K562 (cell line): ENCODE measurements at regions not wholly inside any gene's neighbourhood (a gene's known extent, or its start where the extent isn't known, plus 50 kb on each side); places are given as distances from the start of the nearest gene placed in this dataset.

Source experiments
- ATAC-seq: fragments of 200-7000 bp; cut with Tn5 transposase; 3 replicates; pipeline ENCODE4 v1.9.1; 2020; ENCODE audit warnings: moderate library complexity
- BruUV-seq: library from RNA; stranded (reverse); fragments of 400-500 nt; replicated peaks from 2 replicates; lab custom pipeline; 2021; lab: Mats Ljungman, UMichigan
- CTCF ChIA-PET: fragments of 300-600 bp; formaldehyde crosslinking; extraction: SDS; loops from one replicate; lab custom pipeline; 2021; ENCODE audit warnings: low intra/inter-chr PET ratio; lab: Yijun Ruan, JAX
- POLR2A ChIA-PET: fragments of 300-600, 350-650 bp; sonication (Branson Sonifier 250); formaldehyde crosslinking; extraction: SDS; loops from one replicate; lab custom pipeline; 2021; ENCODE audit warnings: antibody characterized with exemption, inconsistent platforms; lab: Yijun Ruan, JAX
- DNase-seq, 4 experiments: peaks; one replicate each; pipeline versions ENCODE4 v3.0.0 to v3.0.0-alpha.2; 2011 to 2018; ENCODE audit warnings: low spot score in 3 of 4, mixed read lengths in 3 of 4; ENCODE audit errors: extremely low read depth in 1 of 4
- FAIRE-seq: peaks from 2 replicates; lab custom pipeline; 2011; peaks lifted over from hg19 to GRCh38; lab: Jason Lieb, UNC
- H2AFZ ChIP-seq: 2 replicates; pipeline ENCODE4 v1.6.0; 2011; ENCODE audit warnings: low read depth, low read length, control low read depth, inconsistent platforms
- H3K27ac ChIP-seq: fragments of 200-600 bp; 3 replicates; pipeline ENCODE4 v1.8.0; 2011; ENCODE audit warnings: low read depth, mild to moderate bottlenecking, control low read depth, inconsistent platforms, low read length, moderate library complexity, mixed read lengths; ENCODE audit errors: extremely low read depth
- H3K27me3 ChIP-seq, 2 experiments: fragments of 300-600 bp in 1 of 2; 2 replicates in 1 of 2; 3 replicates in 1 of 2; pipeline versions ENCODE4 v1.6.0 to v1.8.0; 2011; ENCODE audit warnings: inconsistent platforms in 2 of 2, low read length in 2 of 2, mild to moderate bottlenecking in 1 of 2, mixed read lengths in 1 of 2, moderate library complexity in 1 of 2; ENCODE audit not compliant: control insufficient read depth in 2 of 2, insufficient read depth in 2 of 2
- H3K36me3 ChIP-seq: fragments of 300-600 bp; 3 replicates; pipeline ENCODE4 v1.8.0; 2011; ENCODE audit warnings: mild to moderate bottlenecking, low read length, inconsistent platforms; ENCODE audit not compliant: control insufficient read depth, insufficient read depth
- H3K4me1 ChIP-seq, 2 experiments: fragments of 200-600 bp in 1 of 2; replicated peaks in 1 of 2; 2 replicates in 1 of 2; 3 replicates in 1 of 2; pipeline versions ENCODE4 v1.5.1 to v1.8.0; 2011; ENCODE audit warnings: inconsistent platforms in 2 of 2, low read length in 2 of 2, mild to moderate bottlenecking in 1 of 2, mixed read lengths in 1 of 2, moderate library complexity in 1 of 2; ENCODE audit not compliant: control insufficient read depth in 2 of 2, insufficient read depth in 2 of 2
- H3K4me2 ChIP-seq: 2 replicates; pipeline ENCODE4 v1.6.1; 2011; ENCODE audit warnings: low read length, control low read depth, inconsistent platforms, mixed read lengths; ENCODE audit not compliant: insufficient read depth
- H3K4me3 ChIP-seq: fragments of 200-600 bp; sonication (generic), shearing (Covaris generic); 2 replicates; pipeline ENCODE4 v1.5.1; 2016; ENCODE audit warnings: control low read depth, inconsistent platforms
- H3K79me2 ChIP-seq: fragments of 200-600 bp; 3 replicates; pipeline ENCODE4 v1.8.0; 2011; ENCODE audit warnings: low read length, inconsistent platforms; ENCODE audit not compliant: control insufficient read depth, insufficient read depth
- H3K9ac ChIP-seq, 2 experiments: 2 replicates each; pipeline versions ENCODE4 v1.6.0 to v1.6.1; 2011; ENCODE audit warnings: low read depth in 2 of 2, low read length in 2 of 2, control low read depth in 1 of 2, inconsistent platforms in 1 of 2, mild to moderate bottlenecking in 1 of 2, mixed read lengths in 1 of 2; ENCODE audit not compliant: insufficient read depth in 1 of 2
- H3K9me1 ChIP-seq: one replicate; pipeline ENCODE4 v1.6.0; 2011; ENCODE audit warnings: inconsistent platforms, mild to moderate bottlenecking, low read length, moderate library complexity; ENCODE audit not compliant: control insufficient read depth, insufficient read depth
- H3K9me3 ChIP-seq: replicated peaks from 2 replicates; pipeline ENCODE4 v1.5.1; 2011; ENCODE audit warnings: low read depth, low read length, inconsistent platforms; ENCODE audit not compliant: control insufficient read depth, insufficient read depth
- H4K20me1 ChIP-seq: replicated peaks from 2 replicates; pipeline ENCODE4 v1.6.1; 2011; ENCODE audit warnings: low read length, inconsistent platforms, mixed read lengths; ENCODE audit not compliant: control insufficient read depth, insufficient read depth
- ASH1L ChIP-seq: fragments of 450-650 bp; IDR thresholded peaks from 2 replicates; pipeline ENCODE4 v1.6.1; 2018; ENCODE audit warnings: borderline replicate concordance, mild to moderate bottlenecking, low read depth; ENCODE audit not compliant: partially characterized antibody
- CHCHD3 ChIP-seq: fragments of 250-450 bp; sonication (Bioruptor Pico); IDR thresholded peaks from 2 replicates; pipeline ENCODE4 v2.1.2; 2022; ENCODE audit warnings: mild to moderate bottlenecking
- CREB3L1 ChIP-seq: fragments of 450-650 bp; IDR thresholded peaks from 2 replicates; pipeline ENCODE4 v1.6.1; 2014; ENCODE audit warnings: low read depth, mild to moderate bottlenecking, moderate library complexity, borderline replicate concordance
- CXXC5 ChIP-seq: fragments of 250-450 bp; sonication (Bioruptor Pico); IDR thresholded peaks from 2 replicates; pipeline ENCODE4 v1.8.0; 2022; ENCODE audit warnings: inconsistent platforms, mild to moderate bottlenecking, moderate library complexity
- FOXA3 ChIP-seq, 2 experiments: fragments of 450-650 bp in 1 of 2; sonication (generic) in 1 of 2; formaldehyde crosslinking; IDR thresholded peaks in 1 of 2; conservative IDR thresholded peaks in 1 of 2; 2 replicates each; pipeline versions ENCODE4 v1.4.0 to v1.8.0; 2020 to 2022; ENCODE audit warnings: mild to moderate bottlenecking in 2 of 2, missing genetic modification reagents in 1 of 2
- HES1 ChIP-seq: fragments of 450-650 bp; IDR thresholded peaks from 2 replicates; pipeline ENCODE4 v1.6.1; 2016; ENCODE audit warnings: low read depth, mild to moderate bottlenecking, moderate library complexity
- ID3 ChIP-seq, 2 experiments: fragments of 250-450 bp in 1 of 2; fragments of 450-650 bp in 1 of 2; sonication (Bioruptor Pico) in 1 of 2; IDR thresholded peaks; 2 replicates each; pipeline versions ENCODE4 v1.6.1 to v1.8.0; 2016 to 2021; ENCODE audit warnings: mild to moderate bottlenecking in 2 of 2, moderate library complexity in 2 of 2, missing compliant biosample characterization in 1 of 2, missing genetic modification characterization in 1 of 2
- RBM25 ChIP-seq: fragments of 200-400 bp; formaldehyde crosslinking; IDR thresholded peaks from 2 replicates; pipeline ENCODE4 v1.6.1; 2018; ENCODE audit warnings: low read length, low read depth, moderate library complexity; ENCODE audit not compliant: severe bottlenecking
- RBM34 ChIP-seq: fragments of 200-400 bp; formaldehyde crosslinking; IDR thresholded peaks from 2 replicates; pipeline ENCODE4 v1.6.1; 2018; ENCODE audit warnings: low read length, borderline replicate concordance; ENCODE audit not compliant: insufficient read depth
- RBM39 ChIP-seq: fragments of 200-400 bp; formaldehyde crosslinking; optimal IDR thresholded peaks from 2 replicates; pipeline ENCODE3; 2018; ENCODE audit warnings: low read depth, low read length
- RFX1 ChIP-seq: fragments of 450-650 bp; IDR thresholded peaks from 2 replicates; pipeline ENCODE4 v1.6.1; 2016; ENCODE audit warnings: mild to moderate bottlenecking, moderate library complexity
- SOX6 ChIP-seq: fragments of 450-650 bp; IDR thresholded peaks from 2 replicates; pipeline ENCODE4 v1.6.1; 2014; ENCODE audit warnings: mild to moderate bottlenecking
- TAF15 ChIP-seq: fragments of 200-400 bp; formaldehyde crosslinking; IDR thresholded peaks from 2 replicates; pipeline ENCODE4 v1.6.1; 2017; ENCODE audit warnings: mild to moderate bottlenecking, low read depth, low read length, moderate library complexity
- TCF7L2 ChIP-seq: fragments of 150-350 bp; IDR thresholded peaks from 2 replicates; pipeline ENCODE4 v1.6.1; 2016; ENCODE audit warnings: low read depth, mild to moderate bottlenecking, low read length, moderate library complexity
- THRB ChIP-seq: fragments of 450-650 bp; formaldehyde crosslinking; conservative IDR thresholded peaks from 2 replicates; pipeline ENCODE4 v1.4.0; 2022; ENCODE audit warnings: mild to moderate bottlenecking, missing genetic modification characterization
- ZNF280A ChIP-seq: fragments of 450-650 bp; IDR thresholded peaks from 2 replicates; pipeline ENCODE4 v1.6.1; 2018; ENCODE audit warnings: mild to moderate bottlenecking, low read depth; ENCODE audit not compliant: partially characterized antibody
- WGBS: fragments of 100-300 bp; shearing (Covaris generic); methylation state at CpG from one replicate; pipeline ENCODE4 v1.1.6; 2016; ENCODE audit warnings: low coverage, mixed read lengths; ENCODE audit not compliant: insufficient coverage; ENCODE audit errors: missing lambda C conversion rate; 5-methylcytosine and 5-hydroxymethylcytosine counted together
- in situ Hi-C: fragments of 300-500 bp; cut with MboI; formaldehyde crosslinking; loops from 4 replicates; pipeline ENCODE4 v1.15.0; 2018; ENCODE audit warnings: inconsistent platforms, mixed read lengths
- intact Hi-C: fragments of 100-400 bp; cut with micrococcal nuclease; formaldehyde crosslinking; loops from 2 replicates; pipeline ENCODE4 v1.14.2; 2022

GRCh38 chr17:70394473-70395232, 225.3 kb downstream of the KCNJ2 start:
- Histone ChIP-seq H2AFZ (no peak overlapping the region), H3K4me3 (no peak overlapping the region), H3K9me1 (no peaks in the 10 kb centered on the region), H3K4me1 (no peaks in the 10 kb centered on the region), H3K27ac (no peak overlapping the region), H3K9me3 (0 out of 2 replicates have a peak, but pooled peaks cover 3% of the 10 kb centered on the region), H4K20me1 (no peaks in the 10 kb centered on the region), H3K27me3 (no peaks in the 10 kb centered on the region), H3K4me2 (no peak overlapping the region), H3K79me2 (no peaks in the 10 kb centered on the region), H3K9ac (no peak overlapping the region), H3K36me3 (no peaks in the 10 kb centered on the region)
- CTCF ChIA-PET, result no interaction called here
- in situ Hi-C loops, result no loop called here
- ATAC-seq (no peak), FAIRE-seq (no peak), DNase-seq (no peak)
- POLR2A ChIA-PET, result no interaction called here
- intact Hi-C loops, result no loop called here
- BruUV-seq, result no TSS peak
- 7% methylated on average over 2 of the region's 2 CpGs for WGBS
- TF ChIP-seq HES1 (no peak), ID3 (CRISPR knock-in tag; IDR thresholded peaks at IDR 0.05) (no peak), ID3 (tag; IDR thresholded peaks at IDR 0.05) (no peak), CXXC5 (CRISPR knock-in tag) (no peak), ZNF280A (no peak), RBM25 (no peak), FOXA3 (CRISPR knock-in tag; conservative IDR thresholded peaks at IDR 0.05 in 1 of 2, IDR thresholded peaks at IDR 0.05 in 1 of 2) (no peak), TCF7L2 (no peak), RBM39 (no peak), RBM34 (no peak), CREB3L1 (no peak), TAF15 (no peak), SOX6 (no peak), ASH1L (no peak), RFX1 (no peak), CHCHD3 (CRISPR knock-in tag) (no peak), THRB (no peak)
